Heart left ventricle (tissue), 16 donors: ENCODE measurements at regions not wholly inside any gene's neighbourhood (a gene's known extent, or its start where the extent isn't known, plus 50 kb on each side); places are given as distances from the start of the nearest gene placed in this dataset.
A peak's percentile ranks its signal among the peaks of the same experiment; 100 is the strongest.

Experiments used
- ATAC-seq, 4 donors: fragments of 200-7000 bp; cut with Tn5 transposase; one replicate each; pipeline ENCODE4 v1.9.1; 2020 to 2022; ENCODE audit warnings: moderate library complexity in 4 of 4, mild to moderate bottlenecking in 3 of 4, moderate number of reproducible peaks in 1 of 4
- DNase-seq, 5 donors: peaks; one replicate each; pipeline ENCODE4 v3.0.0-alpha.2; 2020
- H3K27ac ChIP-seq, 12 donors: fragments of 200-600 bp; sonication (generic) in 4 of 12; one replicate each; pipeline versions ENCODE4 v1.5.0 to v1.8.0; 2016 to 2022; ENCODE audit warnings: mild to moderate bottlenecking in 2 of 12
- H3K27me3 ChIP-seq, 9 donors: fragments of 200-600 bp; sonication (generic) in 2 of 9; one replicate each; pipeline versions ENCODE4 v1.5.1 to v1.8.0; 2016 to 2022; ENCODE audit warnings: mild to moderate bottlenecking in 3 of 9
- H3K36me3 ChIP-seq, 9 donors: fragments of 200-600 bp; sonication (generic) in 2 of 9; one replicate each; pipeline versions ENCODE4 v1.5.0 to v1.8.0; 2018 to 2022; ENCODE audit warnings: mild to moderate bottlenecking in 2 of 9
- H3K4me1 ChIP-seq, 12 donors: fragments of 200-600 bp; sonication (generic) in 4 of 12; one replicate each; pipeline versions ENCODE4 v1.5.0 to v1.8.0; 2016 to 2022; ENCODE audit warnings: mild to moderate bottlenecking in 3 of 12
- H3K4me3 ChIP-seq, 12 donors: fragments of 200-600 bp; sonication (generic) in 4 of 12; one replicate each; pipeline versions ENCODE4 v1.5.0 to v1.8.0; 2017 to 2022; ENCODE audit warnings: mild to moderate bottlenecking in 9 of 12, moderate library complexity in 4 of 12
- H3K9me3 ChIP-seq, 12 donors: fragments of 200-600 bp; sonication (generic) in 4 of 12; one replicate each; pipeline versions ENCODE4 v1.5.0 to v1.8.0; 2016 to 2022; ENCODE audit warnings: mild to moderate bottlenecking in 1 of 12
- CTCF ChIP-seq, 12 donors: fragments of 200-600 bp; sonication (generic) in 4 of 12; IDR thresholded peaks; one replicate each; pipeline versions ENCODE4 v1.5.0 to v1.8.0; 2018 to 2022; ENCODE audit warnings: antibody characterized with exemption in 12 of 12, mild to moderate bottlenecking in 5 of 12
- POLR2A ChIP-seq, 2 donors: fragments of 450-650 bp; IDR thresholded peaks; one replicate each; pipeline ENCODE4 v1.6.1; 2017; ENCODE audit warnings: antibody characterized with exemption in 2 of 2, mild to moderate bottlenecking in 2 of 2, moderate library complexity in 2 of 2
- WGBS, 4 donors: extraction: QIAGEN DNeasy Blood & Tissue Kit in 2 of 4; methylation state at CpG; one replicate each; pipeline versions ENCODE4 v1.1.5 to v1.1.7; 2013 to 2018; 5-methylcytosine and 5-hydroxymethylcytosine counted together
- intact Hi-C, 10 donors: fragments of 100-400 bp; cut with DNase I; formaldehyde crosslinking; loops; one replicate each; pipeline versions ENCODE4 v1.11.1 to v1.14.2; 2022
- donor health status: ischemic (EF 13 %, LVEDD 7.1; RV severe dilation, severe dysfunction).
- donor health status: healthy with polysubstance abuse.
- donor health status: DM: no; HTN: yes; CAD: no.
- donor health status: DM: no; HTN: no; CAD: no.
- donor health status: ischemic (EF 25% LVEDD 6.9; RV normal size, moderate dysfunction).
- donor health status: ischemic (EF 25% LVEDD 5.7; RV mildly dilated, moderate dysfunction).
- donor health status: healthy.
- donor health status: DM: yes; HTN: yes; CAD: no.
- donor health status: ischemic (EF 35%, LVEDD 5.7; RV mildly dilated, moderate dysfunction).
- donor health status: nonischemic (EF 11% LVEDD 7.7; RV severe dilation, severe dysfunction).
- donor health status: DM: yes; HTN: yes; CAD: no.
- donor health status: PGD.
- donor health status: ischemic (EF 29% LVEDD 5.4; RV normal size, mild dysfunction).
- donor health status: nonischemic (EF 23%, LVEDD 6.1; RV moderate dilation, normal function).

- 63 to 77% (median 67%) methylated on average over 1 of the region's 1 CpG for WGBS, 4 donors
- intact Hi-C loops, result loop anchor here in 3 of 10 donors (5.0 kb wide), 1 partner anchor 241 kb away; no protein-coding TSS in a partner anchor
- Histone ChIP-seq H3K4me3 (no peak overlapping the region), H3K9me3 (no peaks in the 10 kb centered on the region), H3K36me3 (no peaks in the 10 kb centered on the region), H3K27ac (no peak overlapping the region), H3K4me1 (no peaks in the 10 kb centered on the region), H3K27me3 (peaks cover 0 to 16% (median 0%) of the 10 kb centered on the region in 9 donors)
- no peak for ATAC-seq
- TF ChIP-seq CTCF (IDR thresholded peaks at IDR 0.05) (no peak), POLR2A (IDR thresholded peaks at IDR 0.05) (no peak)
- DNase-seq, result no peak
These were observed 216.9 kb downstream of the CENPC start for GRCh38 chr4:67328393-67328792.

GRCh38 chr4:67328018-67328278 is 217.4 kb downstream of the CENPC start:
- H3K4me1 ChIP-seq, result no peaks in the 10 kb centered on the region
- no peak for DNase-seq
- TF ChIP-seq POLR2A (IDR thresholded peaks at IDR 0.05) (no peak), CTCF (IDR thresholded peaks at IDR 0.05) (no peak)
- WGBS, 4 donors, result 41 to 58% (median 57%) methylated on average over 2 of the region's 2 CpGs
- no peaks in the 10 kb centered on the region for H3K36me3 ChIP-seq
- intact Hi-C loops, result loop anchor here in 3 of 10 donors (5.0 kb wide), 1 partner anchor 241 kb away; no protein-coding TSS in a partner anchor
- ATAC-seq, result no peak
- peaks cover 0 to 16% (median 0%) of the 10 kb centered on the region in 9 donors for H3K27me3 ChIP-seq
- H3K4me3 ChIP-seq, result no peak overlapping the region
- no peaks in the 10 kb centered on the region for H3K9me3 ChIP-seq
- no peak overlapping the region for H3K27ac ChIP-seq

- H3K4me1 ChIP-seq, result no peaks in the 10 kb centered on the region
- H3K27me3 ChIP-seq, result peaks cover 0 to 16% (median 0%) of the 10 kb centered on the region in 9 donors
- H3K9me3 ChIP-seq, result no peaks in the 10 kb centered on the region
- H3K4me3 ChIP-seq, result no peak overlapping the region
- 3 to 5% (median 4%) methylated on average over 6 of the region's 6 CpGs for WGBS, 4 donors
- intact Hi-C loops, result loop anchor here in 3 of 10 donors (5.0 kb wide), 1 partner anchor 240 kb away; no protein-coding TSS in a partner anchor
- no peaks in the 10 kb centered on the region for H3K36me3 ChIP-seq
- peak in 3 of 4 donors; percentile 56 to 67 (median 66) for ATAC-seq
- peak in 4 of 5 donors; percentile 20 to 33 (median 26) for DNase-seq
- H3K27ac ChIP-seq, result no peak overlapping the region
- TF ChIP-seq POLR2A (IDR thresholded peaks at IDR 0.05), result no peak
- peak; percentile 68 to 92 (median 84) for TF ChIP-seq CTCF (IDR thresholded peaks at IDR 0.05)
These were observed 217.9 kb downstream of the CENPC start for GRCh38 chr4:67327245-67328017.

- ATAC-seq (no peak), DNase-seq (no peak)
- H3K27me3 ChIP-seq, result peaks cover 0 to 13% (median 0%) of the 10 kb centered on the region in 9 donors
- H3K27ac ChIP-seq, result no peak overlapping the region
- TF ChIP-seq POLR2A (IDR thresholded peaks at IDR 0.05) (no peak), CTCF (IDR thresholded peaks at IDR 0.05) (no peak)
- no peak overlapping the region for H3K4me3 ChIP-seq
- H3K9me3 ChIP-seq, result no peaks in the 10 kb centered on the region
- H3K36me3 ChIP-seq, result no peaks in the 10 kb centered on the region
- intact Hi-C loops, result loop anchor here in 3 of 10 donors (5.0 kb wide), 1 partner anchor 238 kb away; no protein-coding TSS in a partner anchor
- 6 to 21% (median 7%) methylated on average over 2 of the region's 2 CpGs for WGBS, 4 donors
- no peaks in the 10 kb centered on the region for H3K4me1 ChIP-seq
These were observed 219.5 kb downstream of the CENPC start for GRCh38 chr4:67325791-67326190.
